Hindlimb muscle (tissue), 1 donor: ENCODE measurements at regions not wholly inside any gene's neighbourhood (a gene's known extent, or its start where the extent isn't known, plus 50 kb on each side); places are given as distances from the start of the nearest gene placed in this dataset.

ENCODE experiments used
- DNase-seq: peaks from one replicate; pipeline ENCODE4 v3.0.0-alpha.2; 2013

DNA sequence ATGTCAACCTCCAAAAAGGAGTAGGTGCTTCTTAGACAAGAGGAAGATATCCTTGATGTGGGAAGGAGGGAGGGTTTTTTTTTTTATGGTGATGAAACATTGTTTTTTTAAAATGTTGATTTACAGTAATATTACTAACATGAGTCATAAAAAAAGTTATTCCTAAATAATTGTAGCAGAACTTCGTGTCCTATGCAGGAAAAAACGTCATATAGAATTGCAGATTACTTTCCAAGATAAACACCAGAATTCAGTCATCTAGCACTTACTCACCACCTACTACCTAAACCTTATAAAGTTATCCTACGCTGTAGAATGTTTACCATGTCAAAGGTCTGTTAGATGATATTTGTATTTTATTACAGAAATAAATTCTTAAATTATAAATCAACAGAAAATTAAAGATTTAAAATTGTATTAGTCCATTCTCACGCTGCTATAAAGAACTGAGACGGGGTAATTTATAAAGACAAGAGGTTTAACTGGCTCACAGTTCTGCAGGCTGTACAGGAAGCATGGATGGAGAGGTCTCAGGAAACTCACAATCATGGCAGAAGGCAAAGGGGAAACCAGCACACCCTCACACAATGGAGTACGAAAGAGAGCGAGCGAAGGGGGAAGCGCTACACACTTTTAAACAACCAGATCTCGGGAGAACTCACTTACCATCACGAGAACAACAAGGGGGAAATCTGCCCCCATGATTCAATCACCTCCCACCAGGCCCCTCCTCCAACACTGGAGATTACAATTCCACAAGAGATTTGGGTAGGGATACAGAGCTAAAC lies 105.2 kb upstream of the NEBL start:
- DNase-seq: no peak

DNA sequence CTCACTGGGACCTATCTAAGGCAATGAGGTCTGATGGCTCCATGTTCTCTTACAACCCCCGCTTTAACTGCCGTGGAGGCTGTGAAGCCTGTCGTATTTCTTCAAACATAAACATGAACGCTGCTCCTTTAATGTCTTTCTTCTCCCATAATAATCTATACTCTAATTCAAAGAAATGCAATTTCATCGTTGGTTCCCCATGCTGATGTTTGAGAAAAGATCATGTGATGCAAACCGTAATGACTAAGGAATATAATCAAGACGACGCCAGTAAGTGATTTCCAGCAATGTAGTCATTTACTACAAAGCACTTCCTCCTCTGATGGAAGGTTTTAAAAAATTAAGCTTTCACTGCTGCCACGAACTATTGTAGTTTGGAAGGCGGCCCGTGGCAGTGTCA lies 102.6 kb upstream of the NEBL start:
- no peak for DNase-seq

GRCh38 chr10:20998036-20998435 lies 100.9 kb upstream of the NEBL start:
- DNase-seq: no peak

DNA sequence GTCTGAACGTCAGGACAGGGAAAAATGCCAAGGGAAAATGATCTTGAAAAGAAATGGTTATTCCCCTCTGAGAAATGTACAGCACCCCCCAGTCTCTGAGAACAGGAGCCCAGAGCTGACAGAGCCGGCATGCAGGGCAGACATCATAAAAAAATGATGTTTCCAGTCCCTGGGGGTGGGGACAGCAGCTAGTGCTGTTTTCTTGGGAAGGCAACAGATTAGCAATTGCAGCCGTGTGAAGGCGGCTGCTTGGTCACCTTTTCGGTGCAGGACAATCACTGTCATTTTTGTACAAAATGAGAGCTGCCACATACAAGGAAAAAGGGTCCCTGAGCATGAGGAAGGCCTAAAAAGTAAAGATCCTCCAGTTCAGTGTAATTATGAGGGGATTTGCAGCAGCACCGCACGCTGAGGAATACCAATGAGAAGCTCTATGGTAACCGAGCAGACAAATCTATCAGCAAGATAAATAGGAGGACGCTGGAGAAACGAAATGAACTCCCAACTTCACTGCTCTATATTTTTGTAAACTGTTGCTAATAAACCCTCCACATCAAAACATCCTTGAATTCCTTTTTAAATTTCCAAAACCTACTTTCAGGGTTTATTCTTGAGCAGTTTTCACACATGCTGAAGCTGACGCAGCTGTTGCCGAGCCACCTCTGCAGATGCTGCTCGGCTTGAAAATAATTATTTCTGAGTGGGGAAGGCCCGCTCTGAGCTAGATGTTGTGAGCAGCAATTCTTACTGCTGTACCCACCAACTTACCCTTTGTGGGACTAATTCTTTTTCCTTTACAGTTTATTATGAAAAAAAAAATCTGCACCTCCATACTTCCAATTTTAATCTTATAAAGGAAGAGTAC lies 98.2 kb upstream of the NEBL start:
- no peak for DNase-seq

GRCh38 chr10:20993830-20994527 lies 96.9 kb upstream of the NEBL start:
- no peak for DNase-seq

GRCh38 chr10:20993389-20993788 lies 96.3 kb upstream of the NEBL start:
- no peak for DNase-seq

- DNase-seq: no peak
Measured at GRCh38 chr10:20991526-20991925, 94.4 kb upstream of the NEBL start.

DNA sequence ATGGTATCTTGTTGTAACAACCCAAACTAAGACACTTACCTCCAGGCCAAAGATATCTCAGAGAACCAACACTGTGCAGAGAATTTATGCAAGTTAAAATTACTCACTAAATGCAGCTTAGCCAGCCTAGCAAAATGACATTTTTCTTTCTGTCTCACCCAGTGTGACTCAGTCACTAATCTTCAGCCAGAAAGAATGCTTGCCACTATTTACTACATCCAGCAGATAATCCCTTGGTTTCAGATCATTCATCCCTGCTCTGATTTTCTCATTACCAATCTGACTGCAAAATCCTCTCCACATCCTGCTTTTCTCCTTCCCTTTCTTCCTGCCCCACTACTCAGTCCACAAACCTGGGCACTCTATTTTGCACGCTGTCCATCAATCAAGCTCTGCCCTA lies 93.5 kb upstream of the NEBL start:
- no peak for DNase-seq

DNA sequence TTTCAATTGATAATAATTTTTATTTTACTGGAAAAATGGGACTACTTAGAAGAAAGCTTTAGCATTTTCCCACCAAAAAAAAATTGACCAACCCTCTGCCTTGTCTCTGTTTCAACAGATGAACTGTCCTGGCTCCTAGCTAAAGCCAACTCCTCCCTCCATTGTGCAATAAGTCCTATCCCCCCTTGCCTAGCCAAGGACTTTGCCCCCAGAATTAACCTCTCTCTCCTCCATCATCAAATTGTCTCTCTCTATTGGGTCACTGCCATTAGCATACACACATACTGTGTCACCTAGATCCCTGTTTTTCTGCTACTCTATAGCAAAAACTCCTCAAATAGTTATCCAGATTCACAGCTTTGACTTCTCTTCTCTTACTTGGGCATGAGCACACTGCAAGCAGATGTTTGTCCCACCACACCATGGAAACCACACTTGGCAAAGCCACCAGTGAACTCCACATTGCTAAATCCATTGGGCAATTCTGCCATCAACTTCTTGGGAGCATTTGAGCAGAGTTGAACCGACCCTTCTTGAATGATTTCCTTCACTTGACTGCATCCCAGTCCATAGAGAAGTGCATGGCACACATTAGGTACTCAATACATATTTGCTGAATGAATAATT lies 91.4 kb upstream of the NEBL start:
- DNase-seq: no peak

GRCh38 chr10:20986049-20986448 lies 88.9 kb upstream of the NEBL start:
- no peak for DNase-seq

DNA sequence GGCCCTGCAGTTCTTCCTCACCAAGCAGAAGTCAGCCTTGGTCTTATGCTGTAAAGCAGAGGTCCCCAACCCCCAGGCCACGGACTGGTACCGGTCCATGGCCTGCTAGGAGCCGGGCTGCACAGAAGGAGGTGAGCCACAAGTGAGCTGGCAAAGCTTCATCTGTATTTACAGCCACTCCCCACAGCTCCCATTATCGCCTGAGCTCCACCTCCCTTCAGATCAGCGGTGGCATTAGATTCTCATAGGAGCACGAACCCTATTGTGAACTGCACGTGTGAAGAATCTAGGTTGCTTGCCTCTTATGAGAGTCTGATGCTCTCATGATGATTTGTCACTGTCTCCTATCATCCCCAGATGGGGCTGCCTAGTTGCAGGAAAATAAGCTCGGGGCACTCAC lies 87.6 kb upstream of the NEBL start:
- no peak for DNase-seq

DNA sequence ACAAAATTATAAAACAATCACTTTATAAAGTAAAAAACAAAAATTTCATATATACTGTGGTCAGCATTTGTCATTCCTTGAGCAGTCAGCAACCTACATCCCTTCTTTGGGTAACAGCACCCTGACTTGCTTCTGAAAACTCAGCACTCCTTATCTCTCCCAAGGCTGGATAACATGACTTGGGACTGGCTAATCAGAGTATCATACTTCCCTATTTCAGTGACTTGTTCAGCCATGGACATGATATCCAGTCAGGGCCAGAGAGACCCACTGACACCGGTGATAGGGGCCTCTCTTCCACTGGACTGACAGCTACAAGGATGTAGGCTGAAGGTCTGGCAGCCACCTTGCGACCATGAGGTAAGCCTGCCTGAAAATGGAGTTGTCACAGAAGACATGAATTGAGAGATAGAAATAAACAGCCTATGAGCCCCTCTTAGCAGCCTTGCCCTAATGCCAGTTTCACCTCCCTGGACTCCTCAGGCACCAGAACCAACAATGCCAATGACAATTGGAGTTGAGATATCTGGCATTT lies 84.4 kb upstream of the NEBL start:
- no peak for DNase-seq

DNA sequence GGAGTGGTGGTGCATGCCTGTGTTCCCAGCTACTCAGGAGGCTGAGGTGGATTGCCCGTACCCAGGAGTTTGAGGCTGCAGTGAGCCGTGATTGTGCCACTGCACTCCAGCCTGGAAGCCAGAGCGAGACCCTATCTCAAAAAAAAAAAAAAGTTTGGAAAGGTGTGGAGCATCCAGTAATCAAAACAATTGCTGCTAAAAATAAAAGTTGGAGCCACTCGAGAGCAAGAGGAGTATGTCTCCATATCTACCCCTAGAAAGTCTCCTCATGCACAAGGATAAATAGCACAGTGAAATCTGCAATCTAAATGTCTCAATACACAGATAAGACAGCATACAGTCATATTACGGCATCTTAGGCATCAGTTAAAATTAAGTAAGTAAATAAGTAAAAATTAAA lies 81.5 kb upstream of the NEBL start:
- DNase-seq: no peak

GRCh38 chr10:20977300-20977699 lies 80.2 kb upstream of the NEBL start:
- DNase-seq: no peak

DNA sequence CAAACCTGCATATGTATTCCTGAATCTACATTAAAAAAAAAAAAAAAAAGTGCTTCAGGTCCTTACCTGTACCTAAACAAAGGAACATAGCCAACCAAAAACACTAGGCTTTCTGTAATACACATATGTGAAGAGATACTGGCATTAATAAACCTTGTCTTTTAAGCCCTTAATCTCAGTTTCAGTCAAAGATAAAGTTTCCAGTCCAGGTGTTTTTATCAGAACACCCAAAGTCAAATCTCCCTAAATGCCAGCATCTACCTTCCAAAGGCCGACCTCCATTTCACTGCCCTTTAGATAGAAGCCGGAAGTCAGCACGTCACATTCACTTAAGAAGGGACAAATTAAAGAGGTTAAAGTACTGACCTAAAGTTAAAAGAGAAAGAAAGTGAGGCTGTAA lies 79.8 kb upstream of the NEBL start:
- no peak for DNase-seq

DNA sequence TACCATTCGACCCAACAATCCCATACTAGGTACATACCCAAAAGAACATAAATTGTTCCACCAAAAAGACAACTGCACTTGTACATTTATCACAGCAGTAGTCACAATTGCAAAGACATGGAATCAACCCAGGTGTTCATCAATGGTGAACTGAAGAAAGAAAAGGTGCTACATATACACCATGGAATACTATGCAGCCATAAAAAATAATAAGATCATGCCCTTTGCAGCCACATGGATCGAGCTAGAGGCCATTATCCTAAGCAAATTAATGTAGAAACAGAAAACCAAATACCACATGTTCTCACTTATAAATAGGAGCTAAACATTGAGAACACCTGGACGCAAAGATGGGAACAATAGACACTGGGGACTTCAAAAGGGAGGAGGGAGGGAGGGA lies 79.3 kb upstream of the NEBL start:
- DNase-seq: no peak

DNA sequence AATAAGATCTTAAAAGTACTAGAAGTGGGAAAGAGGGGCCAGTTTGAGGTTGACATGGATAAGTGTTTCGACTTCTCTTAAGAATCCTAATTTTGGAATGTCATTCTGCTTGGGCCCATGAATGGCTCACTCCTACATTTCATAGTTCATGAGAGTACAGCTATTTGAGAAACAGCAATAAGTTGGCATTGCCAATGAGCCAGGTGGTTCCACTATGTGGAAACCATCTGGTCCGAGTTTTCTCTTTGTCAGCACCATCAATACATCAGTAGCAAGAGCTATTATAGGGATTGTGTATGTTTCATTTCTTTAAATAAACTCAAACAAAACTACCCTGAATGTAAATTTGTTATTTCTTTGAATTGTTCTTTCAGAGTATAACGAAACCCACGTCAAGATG lies 78.1 kb upstream of the NEBL start:
- DNase-seq: no peak

DNA sequence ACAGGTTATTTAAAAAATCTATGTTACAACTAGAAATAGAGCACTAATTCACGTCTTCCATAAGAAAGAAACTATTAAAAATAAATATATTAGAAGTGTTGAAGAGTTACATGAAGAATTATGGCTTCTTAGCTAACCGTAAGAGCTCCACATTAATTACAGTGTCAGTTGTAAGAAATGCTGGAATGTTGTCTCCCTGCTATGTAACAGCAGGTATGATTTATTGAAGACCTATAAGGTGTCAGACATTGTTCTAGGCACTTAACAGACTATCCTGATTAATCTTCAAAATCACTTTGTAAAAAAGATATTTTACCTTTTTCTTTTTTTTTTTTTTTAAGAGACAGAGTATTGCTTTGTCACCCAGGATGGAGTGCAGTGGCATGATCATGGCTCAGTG lies 75.8 kb upstream of the NEBL start:
- DNase-seq: no peak

DNA sequence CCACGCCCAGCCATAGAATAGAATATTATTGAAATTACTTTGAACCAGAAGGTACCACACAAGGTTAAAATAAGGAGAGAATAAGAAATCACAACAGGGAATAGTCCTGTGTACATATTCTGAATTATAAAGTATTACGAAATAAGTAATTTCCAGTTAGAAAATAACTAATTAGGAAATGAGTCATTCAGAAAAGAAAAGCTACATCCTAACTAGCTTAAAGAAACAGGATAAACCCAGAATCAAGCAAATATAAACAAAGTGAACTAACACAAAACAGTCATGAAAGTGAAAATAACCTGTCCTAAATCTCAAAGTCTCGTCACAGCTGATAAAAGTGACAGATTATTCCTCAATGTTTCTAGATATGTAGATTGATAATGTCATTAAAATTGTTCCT lies 74.8 kb upstream of the NEBL start:
- no peak for DNase-seq

GRCh38 chr10:20970708-20971107 lies 73.6 kb upstream of the NEBL start:
- DNase-seq: no peak

DNA sequence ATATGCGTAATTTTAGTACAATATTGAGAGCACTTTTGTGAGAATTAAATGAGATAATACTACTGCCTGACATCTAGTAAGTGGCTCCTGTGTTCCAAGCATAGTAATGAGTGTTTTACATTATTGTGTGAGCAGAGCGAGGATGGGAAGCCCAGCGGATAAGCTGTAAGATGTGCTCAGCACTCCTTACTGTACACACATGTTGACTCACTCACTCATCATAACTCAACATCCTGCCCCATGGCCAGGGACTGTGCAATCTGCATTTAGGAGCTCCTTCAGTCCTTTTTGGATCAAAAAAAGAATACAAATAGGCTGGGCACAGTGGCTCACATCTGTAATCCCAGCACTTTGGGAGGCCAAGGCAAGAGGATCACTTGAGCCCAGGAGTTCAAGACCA lies 72.9 kb upstream of the NEBL start:
- DNase-seq: no peak

GRCh38 chr10:20966426-20966825 lies 69.3 kb upstream of the NEBL start:
- DNase-seq: no peak
